GM18502 (cell line): ENCODE measurements at regions not wholly inside any gene's neighbourhood (a gene's known extent, or its start where the extent isn't known, plus 50 kb on each side); places are given as distances from the start of the nearest gene placed in this dataset.

Experiments
- ATAC-seq: cut with Tn5 transposase; IDR thresholded peaks from one replicate; pipeline ENCODE4 v1.9.1; 2021; ENCODE audit warnings: mild to moderate bottlenecking; ENCODE audit not compliant: unreplicated experiment, poor library complexity

- ATAC-seq, result peak; percentile 63
Observed at GRCh38 chr15:91515188-91515754, 338.2 kb upstream of the SLCO3A1 start.

- ATAC-seq, result no peak
Observed at GRCh38 chr15:91516866-91517265, 336.6 kb upstream of the SLCO3A1 start.

GRCh38 chr15:91517491-91518200 is 335.9 kb upstream of the SLCO3A1 start:
- no peak for ATAC-seq

DNA sequence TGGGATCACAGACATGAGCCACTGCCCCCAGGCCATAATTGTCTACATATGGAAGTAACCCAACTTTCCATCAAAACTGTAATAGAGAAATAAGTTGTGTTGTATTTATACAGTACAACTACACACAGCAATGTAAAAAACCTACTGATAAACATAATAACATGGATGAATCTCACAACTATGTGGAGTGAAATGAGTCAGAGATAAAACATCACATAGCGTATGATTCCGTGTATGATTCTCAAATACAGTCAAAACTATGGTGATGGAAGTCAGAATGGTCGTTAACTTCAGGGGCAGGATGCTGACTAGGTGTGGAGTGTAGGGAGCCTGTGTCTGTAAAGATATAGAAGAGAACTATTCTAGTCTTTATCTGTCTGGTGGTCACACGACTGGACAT is 332.7 kb upstream of the SLCO3A1 start:
- no peak for ATAC-seq

- ATAC-seq, result no peak
Observed at GRCh38 chr15:91521548-91521947, 332.0 kb upstream of the SLCO3A1 start.

- no peak for ATAC-seq
Observed at GRCh38 chr15:91521996-91522395, 331.5 kb upstream of the SLCO3A1 start.

GRCh38 chr15:91522605-91523332 is 330.7 kb upstream of the SLCO3A1 start:
- ATAC-seq, result no peak

DNA sequence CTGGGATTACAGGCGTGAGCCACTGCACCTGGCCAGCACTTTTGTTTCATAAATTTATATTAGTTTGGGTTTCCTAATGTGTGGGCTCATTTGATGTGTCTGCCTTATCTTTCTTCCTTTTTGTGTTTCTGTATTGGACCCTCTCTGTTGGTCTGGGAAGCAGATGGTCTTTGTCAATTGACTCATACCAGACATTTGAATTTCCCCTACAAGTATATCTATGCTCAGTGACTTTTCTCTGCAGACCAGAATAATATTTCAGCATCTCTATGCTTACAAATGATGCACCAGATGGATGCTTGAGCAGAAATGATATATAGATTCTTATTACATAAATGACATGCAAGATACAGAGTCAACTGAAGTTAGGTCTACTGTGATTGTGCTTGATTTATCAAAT is 329.9 kb upstream of the SLCO3A1 start:
- no peak for ATAC-seq

- ATAC-seq, result no peak
Observed at GRCh38 chr15:91524534-91524933, 329.0 kb upstream of the SLCO3A1 start.

- ATAC-seq, result no peak
Observed at GRCh38 chr15:91525751-91526150, 327.8 kb upstream of the SLCO3A1 start.

DNA sequence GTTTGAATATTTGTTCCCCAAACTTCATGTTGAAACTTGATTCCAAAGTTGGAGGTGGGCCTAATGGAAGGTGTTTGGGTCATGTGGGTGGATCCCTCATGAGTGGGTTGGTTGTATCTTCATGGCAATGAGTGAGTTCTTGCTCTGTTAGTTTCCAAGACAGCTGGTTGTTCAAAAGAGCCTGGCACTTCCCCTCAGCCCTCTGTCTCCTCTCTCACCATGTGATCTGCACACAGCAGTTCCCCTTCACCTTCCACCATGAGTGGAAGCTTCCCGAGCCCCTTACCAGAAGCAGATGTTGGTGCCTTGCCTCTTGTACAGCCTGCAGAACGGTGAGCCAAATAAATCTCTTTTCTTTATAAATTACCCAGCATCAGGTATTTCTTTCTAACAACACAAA is 327.1 kb upstream of the SLCO3A1 start:
- ATAC-seq, result no peak

GRCh38 chr15:91528801-91529200 is 324.7 kb upstream of the SLCO3A1 start:
- ATAC-seq, result no peak

DNA sequence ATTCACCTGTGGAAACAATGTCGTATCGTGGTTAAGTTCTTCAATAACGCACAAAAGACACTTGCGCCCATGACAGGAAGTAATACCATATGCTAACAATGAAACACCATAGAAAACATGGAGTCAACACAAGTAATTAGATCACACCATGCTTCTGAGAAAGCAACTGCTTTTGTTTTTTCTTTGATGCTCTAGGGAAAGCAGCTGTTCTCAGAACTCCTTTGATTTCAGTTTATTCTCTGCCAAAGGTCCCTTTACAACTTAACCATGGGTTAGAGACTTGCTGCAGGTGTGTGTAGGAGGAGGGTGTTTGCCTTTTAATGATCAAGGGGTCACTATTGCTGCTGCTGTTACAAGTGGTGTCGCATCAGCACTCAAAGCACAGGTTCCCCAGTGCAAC is 324.0 kb upstream of the SLCO3A1 start:
- ATAC-seq, result no peak

GRCh38 chr15:91530279-91530678 is 323.2 kb upstream of the SLCO3A1 start:
- ATAC-seq, result no peak

DNA sequence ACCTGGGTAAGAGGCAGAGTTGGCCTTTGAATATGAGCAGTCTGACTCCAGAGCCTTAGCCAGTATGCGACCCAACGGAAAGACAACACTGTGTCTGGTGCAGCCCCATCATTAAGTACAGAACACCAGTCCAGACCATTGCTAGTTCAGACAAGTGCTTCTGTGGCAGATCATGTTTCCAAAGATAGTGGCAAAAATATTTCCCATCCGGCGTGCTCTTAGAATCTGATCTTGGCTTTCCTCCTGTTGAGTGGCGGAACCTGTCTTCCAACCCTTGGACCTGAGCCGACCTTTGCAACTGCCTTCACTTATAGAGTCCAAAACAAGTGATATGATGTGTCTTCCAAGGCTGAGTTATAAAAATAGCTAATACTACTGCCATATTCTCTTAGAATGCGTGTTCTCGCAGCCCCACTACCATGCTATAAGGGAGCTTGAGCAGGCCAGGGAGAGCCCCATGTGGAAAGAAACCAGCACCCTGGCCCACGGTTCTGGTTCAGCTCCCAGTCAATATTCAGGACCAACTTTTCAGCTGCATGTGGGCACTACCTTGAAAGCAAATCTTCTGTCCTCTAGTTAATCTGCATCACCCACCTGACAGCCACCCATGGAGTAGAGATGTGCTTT is 322.4 kb upstream of the SLCO3A1 start:
- ATAC-seq, result no peak

GRCh38 chr15:91534235-91534634 is 319.3 kb upstream of the SLCO3A1 start:
- no peak for ATAC-seq

DNA sequence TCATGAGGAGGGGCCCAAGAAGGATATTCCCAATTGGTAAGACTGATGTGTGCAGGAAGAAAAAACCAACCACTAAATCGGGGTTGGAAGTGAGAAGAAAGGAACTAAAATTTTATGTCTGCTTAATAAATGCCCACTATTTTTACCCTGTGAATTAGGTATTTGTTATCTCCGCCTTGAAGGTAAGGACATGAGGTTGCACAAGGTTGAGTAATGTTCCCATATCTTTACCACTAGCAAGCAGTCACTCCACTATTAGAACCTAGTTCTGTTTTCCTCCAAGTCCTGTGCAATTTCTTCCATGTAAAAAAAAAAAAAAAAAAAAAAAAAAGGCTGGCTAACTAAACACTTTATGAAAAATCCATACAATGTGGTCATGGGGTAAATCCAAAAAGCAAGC is 318.5 kb upstream of the SLCO3A1 start:
- no peak for ATAC-seq

DNA sequence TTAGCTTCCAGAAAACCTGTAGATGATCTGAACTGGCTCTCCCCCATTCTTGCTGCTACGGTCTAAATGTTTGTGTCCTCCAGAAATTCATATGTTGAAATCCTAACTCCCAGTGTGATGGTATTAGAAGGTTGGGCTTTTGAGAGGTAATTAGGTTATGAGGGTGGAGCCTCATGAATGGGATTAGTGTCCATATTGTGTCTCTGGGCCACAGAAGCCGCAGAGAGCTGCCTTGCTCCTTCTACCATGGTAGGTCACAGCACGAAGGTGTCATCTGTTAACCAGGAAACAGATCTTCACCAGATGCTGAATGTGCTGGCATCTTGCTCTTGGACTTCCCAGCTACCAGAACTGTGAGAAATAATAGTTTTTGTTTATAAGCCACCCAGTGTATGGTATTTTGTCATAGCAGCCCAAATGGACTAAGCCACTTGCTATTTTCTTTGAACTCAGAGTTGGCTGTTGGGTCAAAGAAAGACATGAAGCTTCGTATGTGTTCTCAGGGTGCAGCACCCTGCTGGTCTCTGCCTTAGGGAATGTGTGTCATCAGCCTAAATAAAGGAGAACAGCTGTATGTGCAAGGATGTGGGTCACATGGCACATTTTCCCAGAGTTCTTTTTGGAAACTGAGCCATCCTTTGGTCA is 317.5 kb upstream of the SLCO3A1 start:
- ATAC-seq, result no peak

DNA sequence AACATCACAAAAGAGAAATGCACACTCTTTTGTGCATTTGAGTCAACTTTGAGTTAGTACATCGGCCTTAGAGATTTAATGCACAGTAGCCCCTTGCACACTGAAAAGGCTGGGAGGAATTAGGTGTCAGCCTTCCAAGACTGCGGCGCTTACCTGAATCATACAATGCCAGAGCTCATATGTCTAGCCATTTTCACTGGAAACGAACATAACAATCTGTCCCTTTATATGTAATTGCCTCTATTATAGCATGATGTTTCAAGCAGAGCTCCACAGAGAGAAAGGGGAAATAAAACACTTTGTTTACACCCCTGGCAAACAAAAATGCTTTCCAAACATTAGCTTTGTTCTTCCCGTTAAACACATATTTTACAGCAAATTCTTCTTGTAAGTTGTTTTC is 315.7 kb upstream of the SLCO3A1 start:
- no peak for ATAC-seq

DNA sequence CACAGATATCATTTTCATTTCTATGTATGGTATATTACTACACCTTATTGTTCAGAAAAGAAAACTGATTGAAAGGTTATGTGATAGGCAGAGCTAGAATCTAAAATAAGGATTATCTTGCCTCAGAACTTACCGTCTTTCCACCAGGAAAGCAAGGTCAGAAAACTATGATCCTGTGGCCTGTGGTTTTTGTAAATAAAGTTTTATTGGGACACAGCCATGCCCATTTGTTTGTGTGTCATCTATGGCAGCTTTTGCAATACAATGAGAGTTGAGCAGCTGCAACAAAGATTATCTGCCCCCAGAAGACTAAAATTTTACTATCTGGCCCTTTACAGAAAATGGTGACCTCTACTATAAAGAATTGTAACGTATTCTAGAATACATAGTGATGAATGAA is 314.7 kb upstream of the SLCO3A1 start:
- no peak for ATAC-seq

- ATAC-seq, result no peak
Observed at GRCh38 chr15:91541286-91541685, 312.2 kb upstream of the SLCO3A1 start.
